Osteocyte (in vitro differentiated cells): ENCODE measurements at regions not wholly inside any gene's neighbourhood (a gene's known extent, or its start where the extent isn't known, plus 50 kb on each side); places are given as distances from the start of the nearest gene placed in this dataset.

Experiments
- DNase-seq: peaks from one replicate; pipeline ENCODE4 v3.0.0; 2021; ENCODE audit warnings: mixed read lengths; ENCODE audit not compliant: unreplicated experiment; ENCODE audit errors: extremely low spot score
- H3K27ac Mint-ChIP-seq: one replicate; pipeline ENCODE4 v1.8.0; 2021; ENCODE audit warnings: mild to moderate bottlenecking, mixed read lengths; ENCODE audit not compliant: unreplicated experiment
- H3K27me3 Mint-ChIP-seq: one replicate; pipeline ENCODE4 v1.8.0; 2021; ENCODE audit warnings: mixed read lengths; ENCODE audit not compliant: unreplicated experiment
- H3K36me3 Mint-ChIP-seq: one replicate; pipeline ENCODE4 v1.8.0; 2021; ENCODE audit warnings: mixed read lengths; ENCODE audit not compliant: unreplicated experiment
- H3K4me1 Mint-ChIP-seq: one replicate; pipeline ENCODE4 v1.8.0; 2021; ENCODE audit warnings: mixed read lengths; ENCODE audit not compliant: unreplicated experiment
- H3K4me3 Mint-ChIP-seq: one replicate; pipeline ENCODE4 v1.8.0; 2021; ENCODE audit warnings: mild to moderate bottlenecking, moderate library complexity, mixed read lengths; ENCODE audit not compliant: unreplicated experiment
- H3K9me3 Mint-ChIP-seq: one replicate; pipeline ENCODE4 v1.8.0; 2021; ENCODE audit warnings: mixed read lengths; ENCODE audit not compliant: unreplicated experiment
- CTCF ChIP-seq: fragments of 200-600 bp; sonication (generic); IDR thresholded peaks from 2 replicates; pipeline ENCODE4 v1.5.0; 2021; ENCODE audit warnings: antibody characterized with exemption, mild to moderate bottlenecking, moderate library complexity

DNA sequence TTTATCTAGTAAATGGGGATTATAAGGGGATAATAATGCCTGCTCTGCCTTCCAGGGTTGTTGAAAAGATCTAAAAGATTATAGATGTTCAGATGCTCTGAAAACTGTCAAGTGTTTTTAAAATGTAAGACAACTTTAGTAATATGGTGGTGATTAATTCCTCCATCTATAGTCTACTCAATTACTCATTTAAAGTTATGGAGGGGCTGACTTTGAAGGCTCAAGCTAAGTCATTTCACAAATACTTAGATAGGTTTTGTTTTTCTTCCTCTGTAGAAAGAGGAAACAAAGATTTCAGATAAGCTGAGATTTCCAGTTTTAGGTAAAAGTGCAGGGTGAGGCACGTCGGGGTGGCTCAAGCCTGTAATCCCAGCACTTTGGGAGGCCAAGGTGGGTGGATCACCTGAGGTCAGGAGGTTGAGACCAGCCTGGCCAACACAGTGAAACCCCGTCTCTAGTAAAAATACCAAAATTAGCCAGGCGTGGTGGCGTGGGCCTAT is 50.5 kb upstream of the PIM1 start:
- no peaks in the 10 kb centered on the region for H3K36me3 Mint-ChIP-seq
- H3K27me3 Mint-ChIP-seq, result peaks cover 2% of the 10 kb centered on the region
- DNase-seq, result no peak
- H3K4me1 Mint-ChIP-seq, result peaks cover 7% of the 10 kb centered on the region
- no peak overlapping the region for H3K27ac Mint-ChIP-seq
- no peaks in the 10 kb centered on the region for H3K9me3 Mint-ChIP-seq
- no peak for TF ChIP-seq CTCF
- no peak overlapping the region for H3K4me3 Mint-ChIP-seq
